HG03432 (cell line): ENCODE measurements at regions not wholly inside any gene's neighbourhood (a gene's known extent, or its start where the extent isn't known, plus 50 kb on each side); places are given as distances from the start of the nearest gene placed in this dataset.

ENCODE experiments used
- ATAC-seq: cut with Tn5 transposase; IDR thresholded peaks from one replicate; pipeline ENCODE4 v1.9.1; 2021; ENCODE audit warnings: mild to moderate bottlenecking, moderate library complexity; ENCODE audit not compliant: unreplicated experiment

DNA sequence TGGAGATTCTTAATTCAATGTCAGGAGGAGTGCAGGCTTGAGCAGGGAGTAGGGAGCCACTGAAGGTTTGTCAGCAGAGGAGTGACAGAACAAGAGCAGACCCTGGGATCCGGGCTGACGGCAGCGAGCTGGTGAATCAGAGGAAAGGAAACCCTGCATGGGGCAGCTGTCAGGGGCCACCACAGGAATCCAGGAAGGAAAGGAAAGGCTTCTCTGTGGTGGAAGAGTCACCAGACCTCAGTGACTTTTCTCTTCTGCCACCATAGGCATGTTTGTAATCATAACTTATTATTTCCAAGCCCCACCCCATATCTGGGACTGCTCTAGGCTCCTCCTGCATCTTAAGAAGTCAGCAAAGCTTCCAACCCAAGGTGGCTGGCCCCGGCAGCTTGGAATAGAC, 150.9 kb downstream of the BCOR start:
- no peak for ATAC-seq

DNA sequence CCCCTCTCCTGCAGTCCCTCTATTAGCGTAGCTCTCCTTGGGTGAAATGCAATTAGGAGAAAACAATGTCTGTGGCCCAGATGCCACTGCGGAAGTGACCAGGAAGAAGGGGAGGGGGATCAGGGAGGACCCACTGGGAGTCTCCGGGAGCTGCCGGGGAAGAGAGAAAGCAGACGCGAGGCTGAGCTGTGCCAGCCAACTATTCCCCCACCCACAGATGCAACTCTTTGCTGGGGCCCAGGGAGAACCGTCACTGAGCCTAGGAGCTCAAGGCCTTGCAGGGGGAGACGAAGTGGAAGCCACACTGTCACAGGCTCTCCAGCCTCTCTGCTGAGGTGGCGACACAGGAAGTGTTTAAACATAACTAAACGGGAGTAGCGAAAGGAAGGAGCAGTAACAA, 149.2 kb downstream of the BCOR start:
- no peak for ATAC-seq

DNA sequence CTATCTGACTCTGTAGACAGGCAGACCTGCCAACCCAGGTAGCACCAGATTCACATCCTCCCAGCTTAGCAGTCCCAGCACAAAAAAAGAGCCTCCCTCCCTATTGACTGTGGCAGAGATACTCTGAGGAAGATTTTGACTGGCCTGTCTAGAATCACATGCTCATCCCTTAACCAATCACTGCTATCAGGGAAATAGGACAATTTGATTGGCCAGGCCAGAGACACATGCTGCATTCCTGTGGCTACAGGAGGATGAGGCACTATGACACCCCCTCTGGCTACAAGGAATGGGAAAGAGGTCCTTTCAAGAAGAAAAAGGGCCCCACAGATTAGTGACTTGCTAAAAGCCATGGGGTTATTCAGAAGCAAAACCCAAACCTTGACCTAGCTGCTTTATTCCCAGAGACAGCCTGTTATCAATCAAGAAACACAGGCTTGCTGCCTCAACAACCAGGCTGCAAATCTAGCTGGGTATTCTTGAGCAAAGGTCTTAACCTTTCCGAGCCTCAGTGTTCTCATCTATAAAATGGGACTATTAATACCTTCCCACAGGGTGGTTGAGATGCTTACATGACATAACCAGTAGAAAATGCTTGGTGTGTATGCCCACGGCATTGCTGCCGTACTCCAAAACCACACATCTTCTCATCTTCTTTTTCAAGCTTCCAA, 147.6 kb downstream of the BCOR start:
- no peak for ATAC-seq

DNA sequence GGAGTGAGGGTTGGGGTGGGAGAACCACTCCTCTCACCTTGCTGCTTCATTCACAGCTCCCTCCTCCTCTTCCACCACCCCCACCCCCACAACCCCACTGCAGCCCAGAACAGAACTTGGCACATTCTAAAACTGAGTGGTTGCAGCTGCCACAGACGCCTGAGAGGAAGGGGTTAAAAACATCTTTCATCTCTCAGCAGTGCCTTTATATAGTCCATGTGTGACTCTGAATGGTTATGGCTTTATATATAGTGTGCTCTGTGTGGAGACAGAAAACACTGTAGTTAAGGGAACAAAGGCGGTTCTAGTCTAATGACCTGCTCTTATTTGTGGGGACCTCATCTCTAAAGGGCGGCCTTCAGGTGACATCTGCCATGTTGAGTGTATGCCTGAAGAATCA, 144.8 kb downstream of the BCOR start:
- ATAC-seq, result no peak

DNA sequence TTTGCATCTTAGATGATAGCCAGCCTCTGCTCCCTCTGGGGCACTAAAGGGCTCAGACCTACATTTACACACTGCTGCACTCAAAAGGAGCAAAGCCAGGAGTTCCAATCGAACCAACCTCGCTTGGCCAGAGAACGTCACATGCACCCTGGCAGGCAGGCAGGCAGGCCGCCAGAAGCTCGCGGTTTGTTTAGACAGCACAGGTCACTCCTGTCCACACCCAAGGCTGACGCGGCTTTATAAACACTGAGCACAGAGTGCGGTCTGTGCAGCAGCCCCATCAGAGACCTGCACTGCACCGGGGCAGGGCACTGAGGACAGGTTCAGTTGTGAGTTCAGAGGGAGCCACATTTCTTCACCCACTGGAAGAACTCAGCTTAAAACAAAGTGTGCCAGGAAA, 143.9 kb downstream of the BCOR start:
- ATAC-seq, result no peak

DNA sequence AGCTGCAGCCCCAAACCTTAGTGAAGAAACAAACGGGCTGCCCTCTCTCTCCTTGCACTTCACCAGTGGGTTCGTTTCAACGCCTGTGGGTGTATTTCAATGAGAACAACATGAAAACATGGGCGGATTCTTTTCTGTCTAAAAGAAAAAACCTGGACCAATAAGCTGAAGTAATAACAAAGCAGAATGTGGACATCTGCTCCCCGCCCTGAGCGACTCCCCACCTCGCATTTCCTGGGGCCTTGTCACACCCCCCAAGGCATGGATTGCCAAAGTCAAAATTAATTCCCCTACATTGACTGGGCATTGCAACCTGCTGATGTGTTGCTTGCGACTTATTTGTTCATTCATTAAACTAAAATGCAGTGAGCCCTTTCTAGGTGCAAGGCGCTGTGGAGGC, 142.9 kb downstream of the BCOR start:
- no peak for ATAC-seq

DNA sequence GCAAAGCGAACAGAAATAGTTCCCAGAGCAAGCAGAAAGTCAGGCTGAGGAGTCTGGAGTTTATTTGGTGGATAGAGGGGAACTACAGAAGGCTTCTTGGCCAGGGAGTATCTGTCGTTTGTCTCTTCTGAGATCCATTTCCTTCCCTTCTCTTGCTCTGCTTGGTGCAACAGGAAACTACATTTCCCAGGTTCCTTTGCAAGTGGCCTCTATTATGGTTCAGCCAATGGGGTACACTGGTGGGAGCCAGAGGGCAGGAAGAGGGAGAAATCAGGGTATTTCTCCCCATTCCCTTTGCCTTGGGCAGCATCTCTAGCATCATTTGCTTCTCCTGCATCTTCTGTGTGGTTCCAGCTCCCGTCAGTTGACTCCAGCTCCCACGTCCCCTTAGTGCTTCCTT, 142.1 kb downstream of the BCOR start:
- ATAC-seq, result no peak

DNA sequence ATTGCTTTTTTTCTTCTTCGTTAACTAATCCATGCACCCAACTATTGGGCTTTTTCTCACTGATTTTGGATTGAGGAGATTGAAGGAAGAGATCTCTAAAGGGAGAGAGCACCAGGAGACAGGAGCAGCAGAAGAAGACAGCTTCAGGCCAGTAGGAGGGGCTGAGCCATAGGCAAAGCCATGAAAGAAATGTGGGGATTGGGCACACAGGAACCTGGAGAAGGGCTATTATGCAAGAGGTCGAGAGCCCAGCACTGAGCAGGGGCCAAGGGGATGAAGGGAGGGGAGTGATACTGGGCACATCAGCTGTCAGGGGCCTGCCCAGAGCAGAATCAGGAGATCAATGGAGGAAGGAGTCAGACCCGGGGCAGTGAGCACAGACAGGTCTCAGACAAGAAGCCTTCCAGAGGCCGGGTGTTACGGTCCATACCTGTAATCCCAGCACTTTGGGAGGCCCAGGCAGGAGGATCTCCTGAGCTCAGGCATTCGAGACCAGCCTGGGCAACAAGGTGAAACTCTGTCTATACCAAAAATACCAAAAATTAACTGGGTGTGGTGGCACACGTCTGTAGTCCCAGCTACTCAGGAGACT, 140.9 kb downstream of the BCOR start:
- no peak for ATAC-seq

DNA sequence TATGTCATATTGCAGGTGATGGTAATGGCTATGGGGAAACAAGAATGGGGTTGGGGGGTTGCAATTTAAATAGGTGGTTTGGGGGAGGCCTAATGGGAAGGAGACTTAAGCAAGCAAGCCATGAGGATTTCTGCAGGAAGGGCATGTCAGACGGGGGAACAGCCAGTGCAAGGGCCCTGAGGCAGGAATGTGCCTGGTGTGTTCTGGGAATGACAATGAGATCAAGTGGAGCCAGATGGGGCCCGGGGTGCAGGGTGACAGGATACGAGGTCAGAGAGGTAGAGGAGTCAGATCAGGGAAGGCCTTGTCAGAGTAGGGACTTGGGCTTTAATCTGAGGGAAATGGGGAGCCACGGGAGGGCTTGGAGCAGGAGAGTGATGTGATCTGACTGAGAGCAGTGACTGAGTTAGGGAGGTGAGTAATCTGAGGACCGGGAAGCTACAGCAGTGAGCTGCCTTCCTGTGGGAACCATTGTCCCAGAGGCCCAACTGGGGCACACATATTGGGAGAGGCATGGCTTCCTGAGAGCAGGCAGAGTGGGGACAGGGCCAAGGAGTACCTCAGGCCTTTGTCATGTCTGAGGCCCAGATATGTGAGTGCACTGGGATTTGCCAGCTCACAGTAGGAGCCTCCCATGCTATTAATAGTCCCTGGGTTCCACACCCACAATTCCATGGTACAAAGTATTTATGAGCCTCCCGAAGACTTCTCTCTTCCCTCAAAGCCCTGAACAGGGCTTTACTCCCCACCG, 139.8 kb downstream of the BCOR start:
- ATAC-seq, result no peak

DNA sequence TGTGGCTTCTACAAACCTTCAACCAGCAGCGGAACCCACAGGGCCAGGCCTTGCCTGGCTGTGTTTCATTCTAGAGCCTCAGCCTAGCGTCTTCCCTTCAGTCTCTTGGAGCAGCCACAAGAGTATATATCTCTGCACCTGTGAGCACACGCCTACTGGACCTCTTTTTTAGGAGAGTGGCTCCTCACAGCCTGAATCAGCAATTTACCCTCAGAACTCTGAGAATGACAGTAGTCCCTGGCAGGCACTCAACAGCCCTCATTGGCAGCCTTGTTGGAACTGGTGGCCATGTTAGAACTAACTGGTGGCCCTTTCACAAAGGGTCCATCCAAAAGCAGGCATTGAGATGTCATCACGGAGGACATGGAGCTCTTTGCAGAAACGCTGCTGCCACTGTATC, 138.9 kb downstream of the BCOR start:
- ATAC-seq, result no peak

DNA sequence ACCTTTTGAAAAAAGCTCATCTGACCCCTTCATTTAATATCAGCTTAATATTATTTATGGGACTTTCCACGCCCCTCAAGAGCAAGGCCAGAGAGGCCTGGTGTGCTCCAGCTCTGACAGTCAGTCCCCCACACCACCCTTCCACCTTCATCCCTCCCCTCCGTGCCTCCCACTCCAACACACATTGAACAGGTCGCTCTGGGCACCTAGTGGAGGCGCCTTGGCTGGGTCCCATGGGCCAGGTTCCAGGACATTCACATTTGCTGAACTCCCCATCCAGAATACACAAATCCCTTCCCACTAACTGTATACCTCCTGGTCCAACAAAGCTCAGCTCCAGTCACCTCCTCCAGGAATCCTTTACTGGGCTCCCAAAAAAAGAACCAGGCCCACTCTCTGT, 137.5 kb downstream of the BCOR start:
- no peak for ATAC-seq

DNA sequence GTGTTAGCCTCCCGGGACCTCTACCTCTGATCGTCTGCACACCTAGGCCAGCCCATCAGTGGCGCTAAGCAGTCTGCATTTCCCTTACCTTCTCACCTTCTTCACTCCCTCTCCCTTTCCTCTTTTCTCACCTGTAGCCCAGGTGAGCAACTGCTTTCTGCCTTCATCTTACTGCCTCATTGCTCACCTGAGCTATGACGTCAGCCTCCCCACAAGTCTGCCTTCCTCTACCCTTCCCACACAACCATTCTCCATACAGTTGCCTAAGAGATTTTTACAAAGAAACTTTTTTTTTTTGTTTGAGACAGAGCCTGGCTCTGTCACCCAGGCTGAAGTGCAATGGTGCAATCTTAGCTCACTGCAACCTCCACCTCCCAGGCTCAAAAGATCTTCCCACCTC, 136.3 kb downstream of the BCOR start:
- no peak for ATAC-seq

DNA sequence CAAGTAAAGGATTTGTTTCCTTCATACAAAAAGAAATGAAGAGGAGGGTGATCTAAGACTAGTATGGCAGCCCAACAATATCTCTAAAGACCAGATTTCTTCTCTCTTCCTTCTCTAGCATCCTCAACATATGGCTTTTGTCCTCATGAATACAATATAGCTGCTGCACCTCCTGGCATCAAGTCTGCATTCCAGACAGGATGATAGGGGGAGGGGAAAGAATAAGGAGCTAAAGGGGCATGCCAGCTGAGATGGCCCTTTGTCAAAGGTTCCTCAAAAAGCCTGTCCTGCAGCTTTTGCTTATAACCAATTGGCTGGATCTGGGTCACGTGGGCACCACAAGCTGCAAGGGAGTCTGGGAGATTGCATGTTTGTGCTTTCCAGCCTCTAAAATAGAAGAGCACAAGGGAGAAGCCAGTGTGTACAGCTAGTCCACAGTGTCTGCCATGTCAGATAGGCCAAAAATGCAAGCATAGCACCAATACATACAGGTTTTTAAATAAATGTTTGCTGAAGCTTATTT, 132.6 kb downstream of the BCOR start:
- no peak for ATAC-seq

DNA sequence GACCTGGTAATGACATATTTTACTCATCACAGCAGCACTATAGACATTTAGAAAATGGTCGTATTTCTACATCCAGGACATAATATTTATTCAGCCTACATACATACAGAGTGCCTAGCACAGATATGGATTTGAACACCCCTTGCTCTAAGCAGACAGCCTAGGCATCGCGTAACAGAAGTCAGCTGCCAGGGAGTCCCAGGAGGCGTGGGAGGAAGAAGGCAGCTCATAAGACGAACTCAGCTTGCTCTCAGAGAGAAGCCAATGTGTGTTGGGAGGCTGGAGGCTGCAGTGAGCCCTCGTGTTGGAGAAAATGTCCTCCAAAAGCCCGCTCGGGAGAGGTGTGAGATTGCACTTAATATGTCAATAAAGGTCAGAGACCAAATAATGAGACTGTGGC, 131.6 kb downstream of the BCOR start:
- ATAC-seq, result no peak

DNA sequence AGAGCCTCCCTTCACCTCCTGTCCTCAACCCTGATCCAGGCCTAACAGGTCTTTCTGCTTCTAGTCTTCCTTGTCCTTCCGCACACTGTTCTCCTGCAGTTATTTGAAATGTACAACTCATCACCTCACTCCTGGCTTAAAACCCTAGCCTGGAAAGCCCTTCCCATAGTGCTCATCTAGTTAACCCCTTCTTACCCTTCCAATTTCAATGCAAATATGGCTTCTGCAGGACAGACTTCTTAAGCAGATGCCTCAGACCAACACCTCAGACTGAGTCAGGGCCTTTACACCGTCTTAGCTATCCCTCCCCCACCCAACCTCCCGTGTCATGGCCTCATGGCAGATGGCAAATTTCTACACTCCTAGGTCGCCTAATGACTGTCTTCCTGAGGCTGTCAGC, 130.4 kb downstream of the BCOR start:
- ATAC-seq, result no peak

DNA sequence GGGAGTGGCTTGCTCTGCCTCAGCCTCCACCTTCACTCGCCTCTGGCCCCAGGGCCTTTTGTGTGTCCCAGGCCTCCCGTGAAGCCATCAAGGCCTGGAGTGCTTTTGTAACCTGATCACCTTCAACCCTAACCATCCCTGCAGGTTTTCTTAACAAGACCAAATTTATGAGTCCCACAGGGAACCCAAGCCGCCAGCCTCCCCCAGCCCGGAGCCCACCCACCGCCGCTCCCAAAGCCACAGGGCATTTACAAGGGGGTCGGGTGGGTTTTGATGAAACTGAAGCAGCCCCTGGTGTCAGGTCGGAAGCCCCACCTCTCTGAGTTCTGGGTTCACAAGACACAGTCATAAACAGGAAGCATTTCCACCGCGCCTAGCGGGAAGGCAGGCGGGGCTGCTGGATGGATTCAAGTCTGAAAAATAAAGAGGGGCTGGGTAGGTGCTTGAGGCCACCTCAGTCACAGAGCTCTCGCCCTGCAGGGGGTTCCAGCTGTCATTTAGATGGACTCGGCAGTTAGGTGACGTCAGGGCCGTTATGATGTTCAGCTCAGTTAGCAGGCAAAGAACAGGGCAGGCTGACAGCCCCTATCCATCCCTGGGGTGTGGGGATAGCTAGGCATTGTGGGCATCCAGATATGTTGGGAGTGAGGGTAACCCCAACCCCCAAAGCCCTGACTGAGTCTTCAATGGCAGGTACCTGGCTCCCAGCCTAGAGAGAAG, 128.5 kb downstream of the BCOR start:
- no peak for ATAC-seq

DNA sequence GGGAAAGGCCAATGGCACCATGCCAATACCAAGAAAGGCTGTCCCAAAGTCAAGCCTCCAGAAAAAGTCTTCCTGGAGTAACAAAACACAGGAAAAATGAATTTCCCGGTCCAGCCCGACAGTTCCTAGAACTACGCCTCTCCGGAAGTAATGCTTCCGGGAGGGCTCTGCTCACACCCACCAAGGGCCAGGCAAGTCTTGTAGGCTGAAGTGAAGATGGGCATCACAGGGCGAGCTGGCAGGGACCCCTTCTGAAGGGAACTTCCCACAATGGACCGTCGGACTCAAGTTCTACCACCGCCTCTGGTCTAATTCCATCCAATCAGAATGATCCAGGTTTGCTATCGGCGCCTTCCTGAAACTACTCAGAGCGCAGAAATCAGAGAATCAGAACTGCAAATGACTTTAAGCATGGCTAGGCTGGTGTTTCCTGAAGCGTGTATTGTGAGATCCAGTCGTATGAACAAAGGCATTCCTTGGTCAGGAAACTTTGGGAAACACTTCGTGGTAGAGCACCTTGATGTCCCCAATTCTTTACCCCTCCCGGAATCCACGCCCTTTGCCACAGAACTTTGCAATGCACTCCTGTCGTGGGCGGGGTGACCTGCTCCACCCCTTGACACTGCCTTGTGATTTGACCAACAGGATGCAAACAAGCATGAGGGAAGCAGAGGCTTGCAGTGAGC, 127.8 kb downstream of the BCOR start:
- no peak for ATAC-seq

DNA sequence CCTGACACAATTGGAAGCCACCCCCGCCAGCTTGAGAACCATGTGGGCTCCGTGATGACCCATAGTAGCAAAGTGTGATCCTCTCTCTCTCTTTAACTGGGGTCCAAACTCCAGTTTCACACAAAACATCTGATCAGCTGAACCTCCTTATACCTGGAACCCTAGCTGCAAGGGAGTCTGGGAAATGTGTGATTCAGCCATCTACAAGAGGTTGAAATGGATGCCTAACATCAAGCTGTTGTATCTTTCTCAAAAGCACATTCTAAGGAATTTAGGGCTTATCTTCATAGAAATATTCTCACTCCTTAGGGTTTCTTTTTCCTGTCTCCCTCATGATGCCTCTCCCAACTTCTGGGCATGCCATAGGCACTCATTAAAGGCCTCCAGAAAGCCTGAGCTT, 126.0 kb downstream of the BCOR start:
- no peak for ATAC-seq

DNA sequence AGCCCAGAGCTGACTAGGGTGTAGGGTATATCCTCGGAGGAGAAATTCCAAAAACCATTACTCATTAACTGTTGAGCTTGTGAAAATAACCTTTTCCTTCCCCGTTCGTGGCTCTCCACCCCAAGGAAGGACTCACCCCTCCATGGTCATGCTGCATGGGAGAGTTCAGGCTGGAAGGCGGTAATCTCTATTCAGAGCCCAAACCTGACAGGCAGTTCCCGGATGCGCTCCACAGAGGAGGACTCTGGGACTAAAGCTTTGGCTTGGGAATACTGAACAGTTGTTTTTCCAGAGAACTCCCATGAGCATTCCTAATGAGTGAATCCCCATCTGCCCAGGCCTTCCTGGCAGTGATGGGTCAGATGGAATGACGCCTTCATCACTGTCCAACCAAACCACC, 125.4 kb downstream of the BCOR start:
- ATAC-seq, result no peak

DNA sequence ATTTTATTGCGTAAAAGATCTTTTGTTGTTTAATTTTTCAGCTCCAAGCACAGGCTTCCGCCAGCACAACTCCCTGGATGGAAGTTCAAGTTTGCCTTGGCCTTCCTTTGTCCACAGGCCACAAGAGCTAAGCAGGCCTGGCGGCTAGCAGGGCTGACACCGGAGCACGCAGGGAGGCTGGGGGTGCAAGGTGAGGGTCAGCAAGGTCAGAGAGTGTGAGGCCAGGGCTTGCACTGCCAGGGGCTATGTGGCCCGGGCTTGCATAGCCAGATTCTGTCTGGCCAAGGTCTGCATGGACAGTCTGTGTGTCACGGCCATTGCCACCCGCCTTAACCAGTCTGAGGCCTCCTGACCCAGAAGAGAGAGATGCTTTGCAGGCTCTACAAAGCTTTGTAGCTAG, 123.9 kb downstream of the BCOR start:
- no peak for ATAC-seq

DNA sequence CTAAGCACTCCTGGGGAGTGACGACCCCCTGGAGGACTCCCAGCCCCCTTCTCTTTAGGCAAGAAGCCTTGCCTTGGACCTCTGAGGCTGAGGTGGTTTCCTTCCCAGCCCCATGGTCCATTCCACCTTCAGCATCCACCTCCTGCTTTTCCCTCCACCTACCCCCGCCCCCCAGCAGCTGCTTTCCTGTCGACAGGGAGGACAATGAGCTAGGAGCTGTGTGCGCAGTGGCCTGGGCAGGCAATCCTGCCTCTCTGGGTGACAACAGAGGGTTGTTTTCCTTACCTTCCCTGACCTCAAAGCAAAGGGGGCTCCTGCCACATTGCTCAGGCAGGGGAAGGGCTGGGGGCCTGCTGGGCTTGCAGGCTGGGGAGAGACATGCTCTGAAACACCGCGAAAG, 123.5 kb downstream of the BCOR start:
- no peak for ATAC-seq
